Prostate gland (tissue), 2 donors: ENCODE measurements at regions not wholly inside any gene's neighbourhood (a gene's known extent, or its start where the extent isn't known, plus 50 kb on each side); places are given as distances from the start of the nearest gene placed in this dataset.

ENCODE experiments used
- DNase-seq: peaks from one replicate; pipeline ENCODE4 v3.0.0-alpha.2; 2019; ENCODE audit warnings: low spot score
- H3K27ac ChIP-seq, 2 donors: fragments of 200-600 bp; sonication (generic); 2 replicates each; pipeline ENCODE4 v1.5.1; 2017 to 2019
- H3K27me3 ChIP-seq: fragments of 200-600 bp; sonication (generic); replicated peaks from 2 replicates; pipeline ENCODE4 v1.5.1; 2019; ENCODE audit not compliant: insufficient read depth
- H3K36me3 ChIP-seq, 2 donors: fragments of 200-600 bp; sonication (generic); 1 replicate in 1 of 2; 2 replicates in 1 of 2; pipeline versions ENCODE4 v1.5.1 to v1.8.1; 2017 to 2019
- H3K4me1 ChIP-seq: fragments of 200-600 bp; sonication (generic); replicated peaks from 2 replicates; pipeline ENCODE4 v1.5.1; 2019
- H3K4me3 ChIP-seq, 2 donors: fragments of 200-600 bp; sonication (generic); 2 replicates each; pipeline ENCODE4 v1.5.1; 2017 to 2019
- H3K9me3 ChIP-seq: fragments of 200-600 bp; sonication (generic); 2 replicates; pipeline ENCODE4 v1.5.1; 2017
- POLR2A ChIP-seq: fragments of 450-650 bp; IDR thresholded peaks from one replicate; pipeline ENCODE4 v1.6.1; 2016; ENCODE audit warnings: antibody characterized with exemption, mild to moderate bottlenecking
- POLR2AphosphoS5 ChIP-seq: sonication (generic); formaldehyde crosslinking; IDR thresholded peaks from one replicate; pipeline ENCODE4 v1.6.1; 2017; ENCODE audit warnings: antibody characterized with exemption
- WGBS: methylation state at CpG from one replicate; pipeline ENCODE4 v1.1.5; 2018; 5-methylcytosine and 5-hydroxymethylcytosine counted together
- intact Hi-C: fragments of 100-400 bp; cut with DNase I; formaldehyde crosslinking; loops from one replicate; pipeline ENCODE4 v1.14.2; 2022
- TF ChIP-seq, protein P1 (sequence below), 4 experiments: fragments of 200-600 bp in 2 of 4; fragments of 450-650 bp in 2 of 4; sonication (generic) in 2 of 4; IDR thresholded peaks; 1 replicate in 3 of 4; 2 replicates in 1 of 4; pipeline ENCODE4 v1.5.1; 2016 to 2019; ENCODE audit warnings: antibody characterized with exemption in 4 of 4, mild to moderate bottlenecking in 2 of 4, moderate library complexity in 2 of 4

DNA sequence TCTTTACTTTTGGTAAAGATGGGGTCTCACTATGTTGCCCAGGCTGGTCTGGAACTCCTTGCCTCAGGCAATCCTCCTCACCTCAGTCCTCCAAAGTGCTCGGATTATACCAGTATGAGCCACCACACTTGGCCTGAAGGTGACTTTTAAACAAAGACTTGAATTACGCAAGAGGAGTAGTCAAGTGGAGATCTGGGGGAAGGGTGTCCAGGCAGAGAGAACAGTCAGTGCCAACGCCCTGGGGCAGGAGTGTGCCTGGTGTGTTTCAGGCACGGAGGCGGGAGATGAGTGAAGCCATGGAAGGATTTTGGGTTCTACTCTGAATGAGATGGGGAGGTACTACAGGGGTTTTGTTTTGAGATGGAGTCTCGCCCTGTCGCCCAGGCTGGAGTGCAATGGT, 82.6 kb upstream of the NPTX2 start:
- H3K4me3 ChIP-seq, result no peak overlapping the region
- TF ChIP-seq POLR2A (no peak), POLR2AphosphoS5 (no peak)
- TF ChIP-seq, protein P1, sequence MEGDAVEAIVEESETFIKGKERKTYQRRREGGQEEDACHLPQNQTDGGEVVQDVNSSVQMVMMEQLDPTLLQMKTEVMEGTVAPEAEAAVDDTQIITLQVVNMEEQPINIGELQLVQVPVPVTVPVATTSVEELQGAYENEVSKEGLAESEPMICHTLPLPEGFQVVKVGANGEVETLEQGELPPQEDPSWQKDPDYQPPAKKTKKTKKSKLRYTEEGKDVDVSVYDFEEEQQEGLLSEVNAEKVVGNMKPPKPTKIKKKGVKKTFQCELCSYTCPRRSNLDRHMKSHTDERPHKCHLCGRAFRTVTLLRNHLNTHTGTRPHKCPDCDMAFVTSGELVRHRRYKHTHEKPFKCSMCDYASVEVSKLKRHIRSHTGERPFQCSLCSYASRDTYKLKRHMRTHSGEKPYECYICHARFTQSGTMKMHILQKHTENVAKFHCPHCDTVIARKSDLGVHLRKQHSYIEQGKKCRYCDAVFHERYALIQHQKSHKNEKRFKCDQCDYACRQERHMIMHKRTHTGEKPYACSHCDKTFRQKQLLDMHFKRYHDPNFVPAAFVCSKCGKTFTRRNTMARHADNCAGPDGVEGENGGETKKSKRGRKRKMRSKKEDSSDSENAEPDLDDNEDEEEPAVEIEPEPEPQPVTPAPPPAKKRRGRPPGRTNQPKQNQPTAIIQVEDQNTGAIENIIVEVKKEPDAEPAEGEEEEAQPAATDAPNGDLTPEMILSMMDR (IDR thresholded peaks at IDR 0.05), result no peak
- DNase-seq, result no peak
- no peaks in the 10 kb centered on the region for H3K27me3 ChIP-seq
- no peak overlapping the region for H3K27ac ChIP-seq
- H3K9me3 ChIP-seq, result no peaks in the 10 kb centered on the region
- intact Hi-C loops, result no loop called here
- 82% methylated on average over 7 of the region's 7 CpGs for WGBS
- no peaks in the 10 kb centered on the region for H3K36me3 ChIP-seq
- no peaks in the 10 kb centered on the region for H3K4me1 ChIP-seq

DNA sequence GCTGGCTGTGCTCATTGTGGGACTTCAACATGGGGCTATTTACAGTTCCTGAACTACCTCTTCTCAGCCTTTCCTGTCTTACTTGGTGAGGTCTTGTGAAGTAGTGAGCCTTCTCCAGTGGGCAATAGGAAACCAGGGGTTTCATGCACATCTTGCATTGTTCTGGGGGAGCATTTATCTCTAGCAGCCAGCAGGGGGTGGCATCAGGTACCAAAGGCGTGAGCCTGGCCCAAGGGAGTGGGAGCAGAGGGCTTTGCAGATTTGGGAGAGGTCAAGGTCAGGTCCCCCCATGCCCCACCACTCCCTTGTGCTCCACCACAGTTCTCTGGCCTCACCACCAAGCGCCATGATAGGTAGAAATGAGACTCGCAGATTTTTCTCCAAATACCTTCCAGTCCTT, 85.4 kb upstream of the NPTX2 start:
- Histone ChIP-seq H3K27ac (no peak overlapping the region), H3K36me3 (no peaks in the 10 kb centered on the region), H3K27me3 (no peaks in the 10 kb centered on the region), H3K4me3 (no peak overlapping the region), H3K4me1 (no peaks in the 10 kb centered on the region), H3K9me3 (no peaks in the 10 kb centered on the region)
- no peak for TF ChIP-seq POLR2AphosphoS5
- no peak for TF ChIP-seq POLR2A
- TF ChIP-seq, protein P1 (IDR thresholded peaks at IDR 0.05), result no peak
- intact Hi-C loops, result no loop called here
- DNase-seq, result no peak
- WGBS, result 87% methylated on average over 3 of the region's 3 CpGs

DNA sequence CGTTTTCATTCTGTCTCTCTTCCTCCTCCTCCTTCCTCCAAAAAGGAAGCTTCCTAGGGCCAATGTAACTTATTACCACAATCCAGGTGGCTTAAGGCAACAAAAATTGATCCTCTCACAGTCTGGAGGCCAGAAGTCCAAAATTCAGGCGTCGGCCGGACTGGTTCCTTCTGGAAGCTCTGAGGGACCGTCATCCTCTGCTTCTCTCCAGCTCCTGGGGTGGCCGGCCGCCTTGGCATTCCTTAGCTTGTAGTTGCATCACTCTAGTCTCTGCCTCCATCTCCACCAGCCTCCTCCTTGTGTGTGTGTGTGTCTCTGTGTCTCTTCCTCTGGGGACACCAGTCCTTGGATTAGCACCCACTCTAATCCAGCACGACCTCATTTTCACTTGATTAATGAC, 89.0 kb upstream of the NPTX2 start:
- no peaks in the 10 kb centered on the region for H3K9me3 ChIP-seq
- no peaks in the 10 kb centered on the region for H3K36me3 ChIP-seq
- no peak for DNase-seq
- peaks cover 2% of the 10 kb centered on the region for H3K27me3 ChIP-seq
- no peak overlapping the region for H3K4me3 ChIP-seq
- TF ChIP-seq POLR2AphosphoS5 (no peak), POLR2A (no peak)
- TF ChIP-seq, protein P1 (IDR thresholded peaks at IDR 0.05), result no peak
- WGBS, result 74% methylated on average over 8 of the region's 8 CpGs
- H3K27ac ChIP-seq, result no peak overlapping the region
- intact Hi-C loops, result no loop called here
- H3K4me1 ChIP-seq, result no peaks in the 10 kb centered on the region

DNA sequence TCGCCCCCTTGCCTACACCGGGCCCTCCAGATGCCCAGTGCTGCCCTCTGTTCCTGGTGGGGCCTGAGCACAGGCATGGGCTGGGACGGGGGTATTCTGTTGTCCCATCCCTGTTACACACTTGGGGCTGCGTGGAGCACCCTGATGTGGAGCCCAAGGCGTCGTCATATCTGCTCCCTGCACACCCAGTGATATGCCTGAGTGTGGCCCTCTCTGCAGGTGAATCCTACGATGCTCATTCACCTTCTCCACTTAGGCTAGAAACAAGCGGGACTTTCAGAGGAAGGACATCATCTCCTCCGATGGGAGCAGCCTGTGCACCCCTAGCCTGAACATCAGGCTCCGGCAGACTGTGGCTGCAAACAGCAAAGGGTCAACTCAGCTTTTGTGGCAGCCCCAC, 91.0 kb upstream of the NPTX2 start:
- TF ChIP-seq POLR2A (no peak), POLR2AphosphoS5 (no peak)
- TF ChIP-seq, protein P1 (IDR thresholded peaks at IDR 0.05), result no peak
- H3K36me3 ChIP-seq, result no peaks in the 10 kb centered on the region
- no peaks in the 10 kb centered on the region for H3K9me3 ChIP-seq
- no peak overlapping the region for H3K27ac ChIP-seq
- intact Hi-C loops, result no loop called here
- H3K27me3 ChIP-seq, result peaks cover 2% of the 10 kb centered on the region
- 94% methylated on average over 10 of the region's 10 CpGs for WGBS
- no peak for DNase-seq
- no peaks in the 10 kb centered on the region for H3K4me1 ChIP-seq
- no peak overlapping the region for H3K4me3 ChIP-seq

DNA sequence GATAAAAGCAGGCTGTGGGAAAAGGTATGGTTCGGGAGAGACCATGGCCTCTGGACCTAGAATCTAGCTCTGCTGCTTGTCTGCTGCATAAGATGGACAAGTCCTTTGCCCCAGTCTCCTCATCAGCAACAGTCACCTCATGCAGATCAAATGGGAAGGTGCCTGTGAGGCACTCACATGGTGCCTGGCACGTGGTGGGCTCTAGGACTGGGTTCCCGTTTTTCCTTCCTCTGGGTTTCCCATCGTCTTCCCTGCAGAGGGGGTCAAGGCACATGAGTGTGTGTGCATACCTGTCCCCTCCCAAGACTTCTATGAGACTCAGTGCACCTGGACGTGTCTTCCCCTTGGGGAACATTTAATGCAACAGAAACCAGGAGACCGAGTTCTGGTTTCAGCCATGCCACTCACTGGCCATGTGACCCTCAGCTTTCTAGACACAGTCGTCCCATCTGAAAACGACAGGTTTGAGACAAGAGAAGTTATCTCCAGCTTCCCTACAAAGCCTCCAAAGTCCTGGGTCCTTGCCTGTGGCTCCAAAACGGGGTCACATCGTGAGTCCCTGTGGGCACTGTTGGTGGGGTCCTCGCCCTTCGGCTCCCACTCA, 95.9 kb upstream of the NPTX2 start:
- WGBS, result 89% methylated on average over 12 of the region's 12 CpGs
- DNase-seq, result no peak
- Histone ChIP-seq H3K27me3 (peaks cover 2% of the 10 kb centered on the region), H3K9me3 (no peaks in the 10 kb centered on the region), H3K4me1 (no peaks in the 10 kb centered on the region), H3K36me3 (no peaks in the 10 kb centered on the region), H3K27ac (no peak overlapping the region), H3K4me3 (no peak overlapping the region)
- intact Hi-C loops, result no loop called here
- TF ChIP-seq POLR2A, result no peak
- TF ChIP-seq, protein P1 (IDR thresholded peaks at IDR 0.05), result no peak
- no peak for TF ChIP-seq POLR2AphosphoS5
